ENCODE measurements at regions not wholly inside any gene's neighbourhood (a gene's known extent, or its start where the extent isn't known, plus 50 kb on each side); places are given as distances from the start of the nearest gene placed in this dataset.
"Not testable (repeated sequence)": the region's sequence is repeated elsewhere in the genome, so short reads cannot be mapped to it uniquely, and the experiment has no call there.

DNA sequence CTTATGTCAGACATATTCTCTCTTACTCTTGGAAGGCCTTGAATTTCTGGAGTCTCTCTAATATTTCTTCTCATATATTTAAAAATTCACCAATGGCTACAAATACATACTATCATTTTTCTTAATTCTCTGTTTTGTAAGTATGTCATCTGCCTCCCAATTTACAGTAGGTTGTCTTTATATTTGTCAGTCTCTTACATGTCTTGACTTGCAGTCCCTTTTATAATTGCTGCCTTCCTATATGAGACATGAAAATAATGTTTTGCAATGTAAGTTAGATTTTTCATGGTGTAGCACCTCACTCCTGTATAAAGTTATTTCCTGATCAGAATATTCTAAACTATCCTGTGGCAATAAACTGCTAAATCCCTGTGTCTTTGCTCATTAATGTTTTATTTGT lies 223.1 kb upstream of the C1QTNF3 start:
- TF ChIP-seq, protein P1, sequence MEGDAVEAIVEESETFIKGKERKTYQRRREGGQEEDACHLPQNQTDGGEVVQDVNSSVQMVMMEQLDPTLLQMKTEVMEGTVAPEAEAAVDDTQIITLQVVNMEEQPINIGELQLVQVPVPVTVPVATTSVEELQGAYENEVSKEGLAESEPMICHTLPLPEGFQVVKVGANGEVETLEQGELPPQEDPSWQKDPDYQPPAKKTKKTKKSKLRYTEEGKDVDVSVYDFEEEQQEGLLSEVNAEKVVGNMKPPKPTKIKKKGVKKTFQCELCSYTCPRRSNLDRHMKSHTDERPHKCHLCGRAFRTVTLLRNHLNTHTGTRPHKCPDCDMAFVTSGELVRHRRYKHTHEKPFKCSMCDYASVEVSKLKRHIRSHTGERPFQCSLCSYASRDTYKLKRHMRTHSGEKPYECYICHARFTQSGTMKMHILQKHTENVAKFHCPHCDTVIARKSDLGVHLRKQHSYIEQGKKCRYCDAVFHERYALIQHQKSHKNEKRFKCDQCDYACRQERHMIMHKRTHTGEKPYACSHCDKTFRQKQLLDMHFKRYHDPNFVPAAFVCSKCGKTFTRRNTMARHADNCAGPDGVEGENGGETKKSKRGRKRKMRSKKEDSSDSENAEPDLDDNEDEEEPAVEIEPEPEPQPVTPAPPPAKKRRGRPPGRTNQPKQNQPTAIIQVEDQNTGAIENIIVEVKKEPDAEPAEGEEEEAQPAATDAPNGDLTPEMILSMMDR (IDR thresholded peaks at IDR 0.05; ENCODE audit: low read length): not testable (repeated sequence)
- not testable (repeated sequence) for TF ChIP-seq EZH2 (IDR thresholded peaks at IDR 0.05; ENCODE audit: borderline replicate concordance, low read length)

Data from OCI-LY1 (cell line).